SK-N-SH (cell line): ENCODE measurements at regions not wholly inside any gene's neighbourhood (a gene's known extent, or its start where the extent isn't known, plus 50 kb on each side); places are given as distances from the start of the nearest gene placed in this dataset.

Experiments
- GABPA ChIP-seq: IDR thresholded peaks from 2 replicates; pipeline ENCODE4 v1.4.0; 2012; ENCODE audit warnings: low read depth, mild to moderate bottlenecking
- RFX5 ChIP-seq: IDR thresholded peaks from 2 replicates; pipeline ENCODE4 v1.6.1; 2012; ENCODE audit warnings: mild to moderate bottlenecking, improper control_type of control experiment, low read length
- RXRA ChIP-seq: IDR thresholded peaks from 2 replicates; pipeline ENCODE4 v1.4.0; 2012; ENCODE audit warnings: low read depth, mild to moderate bottlenecking, borderline replicate concordance
- TF ChIP-seq, protein P1 (sequence below): fragments of 200-600 bp; sonication (generic); IDR thresholded peaks from 2 replicates; pipeline ENCODE4 v1.6.1; 2017; ENCODE audit warnings: antibody characterized with exemption, mild to moderate bottlenecking, moderate library complexity

DNA sequence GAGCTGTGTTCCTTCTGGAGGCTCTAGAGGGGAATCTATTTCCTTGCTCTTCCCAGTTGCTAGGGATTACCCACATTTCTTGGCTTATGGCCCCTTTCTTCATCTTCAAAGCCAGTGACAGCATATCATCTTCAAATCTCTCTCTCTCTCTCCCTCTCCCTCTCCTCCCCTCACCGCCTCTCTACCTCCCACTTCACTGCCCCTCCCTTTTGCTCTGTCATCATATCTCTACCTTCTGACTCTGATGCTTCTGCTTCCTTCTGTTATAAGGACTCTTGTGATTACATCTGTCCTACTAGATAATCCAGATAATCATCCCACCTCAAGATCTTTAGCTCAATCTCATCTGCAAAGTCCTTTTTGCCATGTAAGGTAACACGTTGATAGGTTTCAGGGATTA lies 93.1 kb upstream of the TEX13D start:
- TF ChIP-seq, protein P1, sequence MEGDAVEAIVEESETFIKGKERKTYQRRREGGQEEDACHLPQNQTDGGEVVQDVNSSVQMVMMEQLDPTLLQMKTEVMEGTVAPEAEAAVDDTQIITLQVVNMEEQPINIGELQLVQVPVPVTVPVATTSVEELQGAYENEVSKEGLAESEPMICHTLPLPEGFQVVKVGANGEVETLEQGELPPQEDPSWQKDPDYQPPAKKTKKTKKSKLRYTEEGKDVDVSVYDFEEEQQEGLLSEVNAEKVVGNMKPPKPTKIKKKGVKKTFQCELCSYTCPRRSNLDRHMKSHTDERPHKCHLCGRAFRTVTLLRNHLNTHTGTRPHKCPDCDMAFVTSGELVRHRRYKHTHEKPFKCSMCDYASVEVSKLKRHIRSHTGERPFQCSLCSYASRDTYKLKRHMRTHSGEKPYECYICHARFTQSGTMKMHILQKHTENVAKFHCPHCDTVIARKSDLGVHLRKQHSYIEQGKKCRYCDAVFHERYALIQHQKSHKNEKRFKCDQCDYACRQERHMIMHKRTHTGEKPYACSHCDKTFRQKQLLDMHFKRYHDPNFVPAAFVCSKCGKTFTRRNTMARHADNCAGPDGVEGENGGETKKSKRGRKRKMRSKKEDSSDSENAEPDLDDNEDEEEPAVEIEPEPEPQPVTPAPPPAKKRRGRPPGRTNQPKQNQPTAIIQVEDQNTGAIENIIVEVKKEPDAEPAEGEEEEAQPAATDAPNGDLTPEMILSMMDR, result no peak
- TF ChIP-seq GABPA (no peak), RXRA (no peak), RFX5 (no peak)
